Stimulated activated CD4-positive, alpha-beta T cell treated with anti-CD3 and anti-CD28 coated beads, TNF-alpha, amount 100 ng/mL, for 4 hours (primary cell): ENCODE measurements at regions not wholly inside any gene's neighbourhood (a gene's known extent, or its start where the extent isn't known, plus 50 kb on each side); places are given as distances from the start of the nearest gene placed in this dataset.
A peak's percentile ranks its signal among the peaks of the same experiment; 100 is the strongest.
"Not testable (repeated sequence)": the region's sequence is repeated elsewhere in the genome, so short reads cannot be mapped to it uniquely, and the experiment has no call there.

Source experiments
- DNase-seq, 3 experiments: peaks; one replicate each; pipeline ENCODE4 v3.0.0-alpha.2; 2020; ENCODE audit warnings: low read depth in 3 of 3

- DNase-seq, result no peak
These were observed 823.0 kb downstream of the TAF11L14 start for GRCh38 chr5:18457255-18457654.

GRCh38 chr5:18461766-18462165 is 827.5 kb downstream of the TAF11L14 start:
- DNase-seq, result no peak

GRCh38 chr5:18465833-18466681 is 831.8 kb downstream of the TAF11L14 start:
- DNase-seq, result peak in 1 of 3 experiments; percentile 2

GRCh38 chr5:18466731-18467130 is 832.5 kb downstream of the TAF11L14 start:
- DNase-seq, result no peak

GRCh38 chr5:18471791-18472190 is 837.5 kb downstream of the TAF11L14 start:
- DNase-seq, result not testable (repeated sequence)

GRCh38 chr5:18483451-18483850 is 849.2 kb downstream of the TAF11L14 start:
- no peak for DNase-seq

- DNase-seq, result no peak
These were observed 853.7 kb downstream of the TAF11L14 start for GRCh38 chr5:18487928-18488480.

- DNase-seq, result no peak
These were observed 855.4 kb downstream of the TAF11L14 start for GRCh38 chr5:18489703-18490102.

GRCh38 chr5:18491349-18491748 is 857.1 kb downstream of the TAF11L14 start:
- no peak for DNase-seq

- no peak for DNase-seq
These were observed 860.9 kb downstream of the TAF11L14 start for GRCh38 chr5:18495157-18495556.

- no peak for DNase-seq
These were observed 861.8 kb downstream of the TAF11L14 start for GRCh38 chr5:18496041-18496440.

GRCh38 chr5:18497089-18497488 is 862.8 kb downstream of the TAF11L14 start:
- DNase-seq, result no peak

GRCh38 chr5:18503797-18504328 is 869.6 kb downstream of the TAF11L14 start:
- no peak for DNase-seq

GRCh38 chr5:18507114-18507513 is 872.9 kb downstream of the TAF11L14 start:
- no peak for DNase-seq

GRCh38 chr5:18517641-18518380 is 883.6 kb downstream of the TAF11L14 start:
- DNase-seq, result no peak

- DNase-seq, result no peak
These were observed 889.1 kb downstream of the TAF11L14 start for GRCh38 chr5:18523380-18523779.

GRCh38 chr5:18526792-18527405 is 892.6 kb downstream of the TAF11L14 start:
- DNase-seq, result no peak

GRCh38 chr5:18533137-18533536 is 898.9 kb downstream of the TAF11L14 start:
- no peak for DNase-seq

GRCh38 chr5:18534119-18534518 is 899.9 kb downstream of the TAF11L14 start:
- no peak for DNase-seq

- DNase-seq, result not testable (repeated sequence)
These were observed 901.5 kb downstream of the TAF11L14 start for GRCh38 chr5:18535753-18536152.

- DNase-seq, result no peak
These were observed 910.2 kb downstream of the TAF11L14 start for GRCh38 chr5:18544421-18544820.

GRCh38 chr5:18546591-18546990 is 912.3 kb downstream of the TAF11L14 start:
- DNase-seq, result no peak
